ENCODE measurements at regions not wholly inside any gene's neighbourhood (a gene's known extent, or its start where the extent isn't known, plus 50 kb on each side); places are given as distances from the start of the nearest gene placed in this dataset.

DNA sequence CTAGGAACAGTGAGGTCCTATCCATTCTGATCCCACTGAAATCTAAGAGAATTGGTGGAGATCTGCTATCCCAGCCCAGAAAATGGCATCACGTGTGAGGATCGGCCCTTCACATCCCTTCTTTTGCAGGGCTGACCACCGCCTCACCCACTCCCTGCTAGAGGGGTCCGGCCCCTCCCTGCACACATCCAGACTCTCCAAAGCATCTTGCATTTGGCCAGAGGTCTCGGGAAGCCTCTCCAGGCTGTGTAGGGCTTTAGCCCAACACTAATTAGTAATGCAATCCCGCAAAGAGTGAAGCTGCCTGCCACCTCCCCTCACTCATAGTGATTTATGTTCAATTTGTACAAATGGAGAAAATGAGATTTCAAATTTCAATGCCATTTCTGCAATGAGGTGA lies 434.4 kb upstream of the ZFHX3 start:
- Mint-ChIP-seq H3K4me3 (no peak overlapping the region), H3K27ac (no peak overlapping the region), H3K4me1 (ENCODE audit: low read depth) (peaks cover 4% of the 10 kb centered on the region), H3K9me3 (no peaks in the 10 kb centered on the region), H3K36me3 (ENCODE audit: low read depth) (no peaks in the 10 kb centered on the region), H3K27me3 (ENCODE audit: low read depth) (peaks cover 4% of the 10 kb centered on the region)

- Mint-ChIP-seq H3K27me3 (ENCODE audit: low read depth) (peaks cover 4% of the 10 kb centered on the region), H3K9me3 (no peaks in the 10 kb centered on the region), H3K4me3 (no peak overlapping the region), H3K36me3 (ENCODE audit: low read depth) (no peaks in the 10 kb centered on the region), H3K27ac (no peak overlapping the region), H3K4me1 (ENCODE audit: low read depth) (peaks cover 4% of the 10 kb centered on the region)
Measured at GRCh38 chr16:73480381-73480780, 432.5 kb upstream of the ZFHX3 start.

- Mint-ChIP-seq H3K4me3 (no peak overlapping the region), H3K27me3 (ENCODE audit: low read depth) (no peaks in the 10 kb centered on the region), H3K9me3 (no peaks in the 10 kb centered on the region), H3K36me3 (ENCODE audit: low read depth) (no peaks in the 10 kb centered on the region), H3K27ac (no peak overlapping the region), H3K4me1 (ENCODE audit: low read depth) (no peaks in the 10 kb centered on the region)
Measured at GRCh38 chr16:73473713-73474112, 425.8 kb upstream of the ZFHX3 start.

GRCh38 chr16:73464834-73465233 lies 416.9 kb upstream of the ZFHX3 start:
- Mint-ChIP-seq H3K27ac (no peak overlapping the region), H3K4me1 (ENCODE audit: low read depth) (no peaks in the 10 kb centered on the region), H3K27me3 (ENCODE audit: low read depth) (no peaks in the 10 kb centered on the region), H3K4me3 (no peak overlapping the region), H3K9me3 (peaks cover 18% of the 10 kb centered on the region), H3K36me3 (ENCODE audit: low read depth) (no peaks in the 10 kb centered on the region)

GRCh38 chr16:73459586-73459985 lies 411.7 kb upstream of the ZFHX3 start:
- H3K27ac Mint-ChIP-seq, result no peak overlapping the region
- no peaks in the 10 kb centered on the region for H3K27me3 Mint-ChIP-seq (ENCODE audit: low read depth)
- no peaks in the 10 kb centered on the region for H3K4me1 Mint-ChIP-seq (ENCODE audit: low read depth)
- no peak overlapping the region for H3K4me3 Mint-ChIP-seq
- no peaks in the 10 kb centered on the region for H3K36me3 Mint-ChIP-seq (ENCODE audit: low read depth)
- peaks cover 20% of the 10 kb centered on the region for H3K9me3 Mint-ChIP-seq

DNA sequence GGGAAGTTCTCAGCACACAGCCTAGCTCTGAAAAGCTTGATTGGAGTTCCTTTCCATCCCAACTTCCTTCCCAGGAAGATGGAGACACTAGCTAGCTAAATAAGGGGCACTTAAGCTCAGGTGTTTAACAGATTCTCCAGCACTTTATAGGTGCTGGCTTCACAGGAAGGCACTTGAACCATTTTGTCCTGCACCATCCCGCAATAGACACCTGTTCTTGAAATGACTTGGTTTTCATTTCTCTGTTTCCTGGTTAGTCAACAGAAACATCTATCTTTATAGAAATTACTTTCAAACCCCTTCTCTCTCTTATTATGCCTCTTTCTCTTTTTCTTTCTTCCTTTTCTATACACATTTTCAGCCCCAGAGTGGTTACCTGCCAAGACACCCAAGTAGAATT lies 409.9 kb upstream of the ZFHX3 start:
- Mint-ChIP-seq H3K4me1 (ENCODE audit: low read depth) (no peaks in the 10 kb centered on the region), H3K36me3 (ENCODE audit: low read depth) (no peaks in the 10 kb centered on the region), H3K9me3 (peaks cover 20% of the 10 kb centered on the region), H3K27ac (no peak overlapping the region), H3K4me3 (no peak overlapping the region), H3K27me3 (ENCODE audit: low read depth) (no peaks in the 10 kb centered on the region)

- peaks cover 38% of the 10 kb centered on the region for H3K9me3 Mint-ChIP-seq
- no peak overlapping the region for H3K27ac Mint-ChIP-seq
- no peaks in the 10 kb centered on the region for H3K36me3 Mint-ChIP-seq (ENCODE audit: low read depth)
- no peaks in the 10 kb centered on the region for H3K27me3 Mint-ChIP-seq (ENCODE audit: low read depth)
- H3K4me1 Mint-ChIP-seq (ENCODE audit: low read depth), result no peaks in the 10 kb centered on the region
- H3K4me3 Mint-ChIP-seq, result no peak overlapping the region
Measured at GRCh38 chr16:73448970-73449369, 401.0 kb upstream of the ZFHX3 start.

DNA sequence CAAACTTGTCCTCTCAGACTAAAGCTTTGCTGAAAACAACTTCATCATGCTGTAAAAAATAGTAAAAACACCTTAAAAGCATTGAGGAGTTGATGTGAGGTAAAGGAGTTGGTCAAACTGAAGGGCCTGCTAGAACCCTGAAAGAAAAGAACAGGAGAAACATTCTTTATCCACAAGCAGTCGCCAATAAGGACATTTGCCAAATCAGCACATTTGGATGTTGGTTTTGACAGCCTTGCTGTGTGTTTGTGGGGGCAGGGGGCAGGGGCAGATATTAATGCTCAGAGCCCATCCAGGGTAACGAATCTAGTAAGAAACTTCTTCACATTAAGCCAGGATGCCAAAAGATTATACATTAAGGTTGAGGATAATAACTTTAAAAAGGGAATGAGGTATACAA lies 399.9 kb upstream of the ZFHX3 start:
- Mint-ChIP-seq H3K27me3 (ENCODE audit: low read depth) (no peaks in the 10 kb centered on the region), H3K36me3 (ENCODE audit: low read depth) (no peaks in the 10 kb centered on the region), H3K4me1 (ENCODE audit: low read depth) (no peaks in the 10 kb centered on the region), H3K4me3 (no peak overlapping the region), H3K9me3 (peaks cover 41% of the 10 kb centered on the region), H3K27ac (no peak overlapping the region)

DNA sequence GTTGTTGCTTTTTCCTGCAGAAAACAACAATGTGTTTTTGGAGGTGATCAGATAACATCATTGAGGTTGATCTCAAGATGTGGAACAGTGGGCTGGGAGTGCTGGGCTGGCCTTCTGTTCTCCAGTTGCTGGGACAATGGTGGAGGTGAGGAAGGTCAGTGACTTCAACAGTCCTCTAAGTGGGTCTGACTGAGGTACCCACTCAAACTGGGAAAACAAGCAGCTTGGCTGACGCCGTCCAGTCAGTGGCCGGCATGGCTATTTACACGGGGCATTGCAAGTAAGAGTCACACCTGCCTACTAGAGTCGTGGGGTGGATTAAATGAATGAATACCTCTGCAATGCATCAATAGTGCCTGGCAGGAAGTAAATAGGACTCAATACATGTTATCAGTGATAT lies 386.7 kb upstream of the ZFHX3 start:
- Mint-ChIP-seq H3K9me3 (no peaks in the 10 kb centered on the region), H3K4me1 (ENCODE audit: low read depth) (no peaks in the 10 kb centered on the region), H3K36me3 (ENCODE audit: low read depth) (no peaks in the 10 kb centered on the region), H3K27ac (no peak overlapping the region), H3K4me3 (no peak overlapping the region), H3K27me3 (ENCODE audit: low read depth) (no peaks in the 10 kb centered on the region)

GRCh38 chr16:73433731-73434307 lies 385.9 kb upstream of the ZFHX3 start:
- peaks cover 3% of the 10 kb centered on the region for H3K9me3 Mint-ChIP-seq
- H3K27me3 Mint-ChIP-seq (ENCODE audit: low read depth), result no peaks in the 10 kb centered on the region
- no peaks in the 10 kb centered on the region for H3K36me3 Mint-ChIP-seq (ENCODE audit: low read depth)
- no peak overlapping the region for H3K27ac Mint-ChIP-seq
- no peaks in the 10 kb centered on the region for H3K4me1 Mint-ChIP-seq (ENCODE audit: low read depth)
- H3K4me3 Mint-ChIP-seq, result no peak overlapping the region

DNA sequence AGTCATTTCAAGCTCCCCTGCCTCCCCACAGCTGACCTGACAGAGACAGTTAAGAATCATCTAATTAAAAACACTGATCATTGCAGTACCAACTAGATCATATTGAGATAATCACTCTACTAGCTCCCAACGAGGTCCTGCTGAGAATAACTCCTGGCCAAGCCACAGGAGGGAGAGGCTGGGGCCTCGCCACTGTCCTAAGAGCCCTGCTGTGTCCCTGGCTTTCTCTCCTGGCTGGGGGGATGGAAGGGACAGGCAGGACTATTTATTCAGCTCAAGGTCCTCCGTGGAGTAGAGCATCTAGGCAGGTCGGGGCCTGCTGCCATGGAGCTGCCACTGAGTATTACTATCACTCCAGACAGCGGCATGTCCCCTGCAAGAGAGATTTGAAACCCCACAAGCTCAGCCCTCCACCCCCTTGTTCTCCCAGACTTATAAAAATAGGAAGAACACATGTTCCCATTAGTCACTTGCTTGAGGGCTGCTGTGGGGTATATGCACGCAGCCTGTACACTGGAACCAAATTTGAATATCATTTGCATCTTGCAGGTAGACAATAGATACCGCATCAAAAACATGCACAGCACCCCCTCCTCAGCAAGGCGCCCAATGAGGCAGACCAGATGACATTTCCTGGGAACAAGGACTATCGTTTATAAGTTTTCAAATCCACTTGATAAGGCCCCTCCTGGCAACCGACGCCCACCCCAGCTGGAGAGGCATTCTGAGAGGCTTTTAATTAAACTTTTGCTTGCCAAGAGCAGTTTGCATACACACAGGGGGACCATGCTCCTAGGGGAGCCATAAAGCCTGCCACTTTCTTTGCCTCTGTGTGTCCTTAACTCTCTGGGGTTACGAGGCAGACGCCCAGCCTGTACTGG lies 385.2 kb upstream of the ZFHX3 start:
- Mint-ChIP-seq H3K4me3 (no peak overlapping the region), H3K27ac (no peak overlapping the region), H3K36me3 (ENCODE audit: low read depth) (no peaks in the 10 kb centered on the region), H3K9me3 (peaks cover 3% of the 10 kb centered on the region), H3K4me1 (ENCODE audit: low read depth) (no peaks in the 10 kb centered on the region), H3K27me3 (ENCODE audit: low read depth) (no peaks in the 10 kb centered on the region)

- H3K9me3 Mint-ChIP-seq, result peaks cover 3% of the 10 kb centered on the region
- H3K27me3 Mint-ChIP-seq (ENCODE audit: low read depth), result no peaks in the 10 kb centered on the region
Measured at GRCh38 chr16:73430138-73430537, 382.2 kb upstream of the ZFHX3 start.

GRCh38 chr16:73428121-73428520 lies 380.2 kb upstream of the ZFHX3 start:
- H3K27me3 Mint-ChIP-seq (ENCODE audit: low read depth), result no peaks in the 10 kb centered on the region
- H3K4me1 Mint-ChIP-seq (ENCODE audit: low read depth), result no peaks in the 10 kb centered on the region
- no peak overlapping the region for H3K4me3 Mint-ChIP-seq
- peaks cover 3% of the 10 kb centered on the region for H3K9me3 Mint-ChIP-seq
- H3K36me3 Mint-ChIP-seq (ENCODE audit: low read depth), result no peaks in the 10 kb centered on the region
- H3K27ac Mint-ChIP-seq, result no peak overlapping the region

More at GRCh38 chr16:73430138-73430537, 382.2 kb upstream of the ZFHX3 start:
- no peak overlapping the region for H3K27ac Mint-ChIP-seq
- H3K36me3 Mint-ChIP-seq (ENCODE audit: low read depth), result no peaks in the 10 kb centered on the region
- no peak overlapping the region for H3K4me3 Mint-ChIP-seq
- no peaks in the 10 kb centered on the region for H3K4me1 Mint-ChIP-seq (ENCODE audit: low read depth)

- Mint-ChIP-seq H3K36me3 (ENCODE audit: low read depth) (no peaks in the 10 kb centered on the region), H3K4me1 (ENCODE audit: low read depth) (no peaks in the 10 kb centered on the region), H3K27me3 (ENCODE audit: low read depth) (no peaks in the 10 kb centered on the region), H3K9me3 (peaks cover 3% of the 10 kb centered on the region), H3K4me3 (no peak overlapping the region), H3K27ac (no peak overlapping the region)
Measured at GRCh38 chr16:73427164-73427563, 379.2 kb upstream of the ZFHX3 start.

- no peaks in the 10 kb centered on the region for H3K4me1 Mint-ChIP-seq (ENCODE audit: low read depth)
- H3K36me3 Mint-ChIP-seq (ENCODE audit: low read depth), result no peaks in the 10 kb centered on the region
- H3K4me3 Mint-ChIP-seq, result no peak overlapping the region
- peaks cover 3% of the 10 kb centered on the region for H3K9me3 Mint-ChIP-seq
- H3K27me3 Mint-ChIP-seq (ENCODE audit: low read depth), result no peaks in the 10 kb centered on the region
- no peak overlapping the region for H3K27ac Mint-ChIP-seq
Measured at GRCh38 chr16:73426433-73427160, 378.7 kb upstream of the ZFHX3 start.
